Hepatocyte (in vitro differentiated cells): ENCODE measurements at regions not wholly inside any gene's neighbourhood (a gene's known extent, or its start where the extent isn't known, plus 50 kb on each side); places are given as distances from the start of the nearest gene placed in this dataset.

Experiments used
- DNase-seq: peaks from one replicate; pipeline ENCODE4 v3.0.0-alpha.2; 2016; ENCODE audit warnings: low spot score
- H2AFZ ChIP-seq: fragments of 200-600 bp; sonication (generic); 2 replicates; pipeline ENCODE4 v1.6.0; 2016; ENCODE audit warnings: antibody characterized with exemption, mild to moderate bottlenecking
- H3K27ac ChIP-seq: fragments of 200-600 bp; sonication (generic); 2 replicates; pipeline ENCODE4 v1.5.1; 2016; ENCODE audit warnings: mild to moderate bottlenecking
- H3K27me3 ChIP-seq: fragments of 200-600 bp; sonication (generic); 2 replicates; pipeline ENCODE4 v1.6.1; 2016
- H3K36me3 ChIP-seq: fragments of 200-600 bp; sonication (generic); replicated peaks from 2 replicates; pipeline ENCODE4 v1.5.1; 2016; ENCODE audit warnings: low read depth; ENCODE audit not compliant: insufficient read depth
- H3K4me1 ChIP-seq: fragments of 200-600 bp; sonication (generic); 2 replicates; pipeline ENCODE4 v1.5.1; 2016; ENCODE audit warnings: mild to moderate bottlenecking, moderate library complexity; ENCODE audit not compliant: insufficient read depth
- H3K4me2 ChIP-seq: fragments of 200-600 bp; sonication (generic); 2 replicates; pipeline ENCODE4 v1.6.0; 2016
- H3K4me3 ChIP-seq: fragments of 200-600 bp; sonication (generic); 2 replicates; pipeline ENCODE4 v1.5.1; 2016; ENCODE audit warnings: mild to moderate bottlenecking
- H3K79me2 ChIP-seq: fragments of 200-600 bp; sonication (generic); 2 replicates; pipeline ENCODE4 v1.6.0; 2017; ENCODE audit warnings: mild to moderate bottlenecking
- H3K9me2 ChIP-seq: fragments of 200-600 bp; sonication (generic); replicated peaks from 2 replicates; pipeline ENCODE4 v1.6.0; 2017; ENCODE audit warnings: mild to moderate bottlenecking; ENCODE audit not compliant: insufficient read depth
- H3K9me3 ChIP-seq: fragments of 200-600 bp; sonication (generic); 2 replicates; pipeline ENCODE4 v1.5.1; 2016; ENCODE audit warnings: low read depth, mild to moderate bottlenecking
- H4K20me1 ChIP-seq: fragments of 200-600 bp; sonication (generic); 2 replicates; pipeline ENCODE4 v1.6.0; 2016; ENCODE audit warnings: mild to moderate bottlenecking; ENCODE audit not compliant: insufficient read depth, poor library complexity, severe bottlenecking
- EZH2 ChIP-seq: fragments of 200-600 bp; sonication (generic); IDR thresholded peaks from 2 replicates; pipeline ENCODE4 v1.6.1; 2016; ENCODE audit warnings: antibody characterized with exemption, mild to moderate bottlenecking, borderline replicate concordance
- EZH2phosphoT487 ChIP-seq: fragments of 200-600 bp; sonication (generic); IDR thresholded peaks from one replicate; pipeline ENCODE4 v1.6.1; 2018; ENCODE audit warnings: antibody characterized with exemption, mild to moderate bottlenecking, low read depth, moderate library complexity; ENCODE audit not compliant: unreplicated experiment, severe bottlenecking
- WGBS: methylation state at CpG from one replicate; pipeline ENCODE4 v1.1.6; 2016; ENCODE audit warnings: low lambda C conversion rate; ENCODE audit errors: missing lambda C conversion rate; 5-methylcytosine and 5-hydroxymethylcytosine counted together
- TF ChIP-seq, protein P1 (sequence below): fragments of 200-600 bp; sonication (generic); IDR thresholded peaks from 2 replicates; pipeline ENCODE4 v1.5.1; 2016; ENCODE audit warnings: antibody characterized with exemption, mild to moderate bottlenecking; ENCODE audit not compliant: poor library complexity

DNA sequence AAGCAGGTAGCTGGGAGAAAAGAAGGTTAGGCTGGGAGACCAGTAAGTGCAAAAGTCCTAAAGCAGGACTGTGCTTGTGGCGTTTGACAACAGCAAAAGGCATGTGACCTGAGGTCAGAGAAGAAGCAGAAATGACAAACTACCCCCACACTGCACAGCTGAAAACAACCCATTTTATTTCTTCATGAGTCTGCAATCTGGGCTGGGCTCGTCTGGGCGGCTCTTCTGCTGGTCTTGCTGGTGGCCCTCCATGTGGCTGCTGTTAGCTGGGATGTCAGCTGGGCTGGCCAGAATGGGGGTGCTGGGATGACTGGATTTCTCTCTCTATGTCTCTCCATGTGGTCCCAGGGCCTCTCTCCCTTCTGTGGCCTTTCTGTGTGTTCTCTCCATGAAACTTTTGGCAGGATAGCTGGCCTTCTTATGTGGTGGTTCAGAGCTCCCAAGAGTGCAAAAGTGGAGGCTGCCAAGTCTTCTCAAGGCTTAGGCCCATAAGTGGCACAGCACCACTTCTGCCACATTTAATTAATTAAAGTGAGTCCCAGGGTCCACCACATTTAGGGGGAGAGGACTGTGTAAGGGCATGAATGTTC lies 128.6 kb downstream of the RIPK4 start:
- Histone ChIP-seq H3K4me2 (no peak overlapping the region), H4K20me1 (no peaks in the 10 kb centered on the region), H2AFZ (no peak overlapping the region), H3K9me3 (no peaks in the 10 kb centered on the region), H3K4me3 (no peak overlapping the region), H3K9me2 (no peaks in the 10 kb centered on the region), H3K4me1 (peaks cover 23% of the 10 kb centered on the region), H3K36me3 (no peaks in the 10 kb centered on the region), H3K27ac (no peak overlapping the region), H3K79me2 (no peaks in the 10 kb centered on the region), H3K27me3 (no peaks in the 10 kb centered on the region)
- no peak for DNase-seq
- WGBS: 93% methylated on average over 3 of the region's 3 CpGs
- TF ChIP-seq, protein P1, sequence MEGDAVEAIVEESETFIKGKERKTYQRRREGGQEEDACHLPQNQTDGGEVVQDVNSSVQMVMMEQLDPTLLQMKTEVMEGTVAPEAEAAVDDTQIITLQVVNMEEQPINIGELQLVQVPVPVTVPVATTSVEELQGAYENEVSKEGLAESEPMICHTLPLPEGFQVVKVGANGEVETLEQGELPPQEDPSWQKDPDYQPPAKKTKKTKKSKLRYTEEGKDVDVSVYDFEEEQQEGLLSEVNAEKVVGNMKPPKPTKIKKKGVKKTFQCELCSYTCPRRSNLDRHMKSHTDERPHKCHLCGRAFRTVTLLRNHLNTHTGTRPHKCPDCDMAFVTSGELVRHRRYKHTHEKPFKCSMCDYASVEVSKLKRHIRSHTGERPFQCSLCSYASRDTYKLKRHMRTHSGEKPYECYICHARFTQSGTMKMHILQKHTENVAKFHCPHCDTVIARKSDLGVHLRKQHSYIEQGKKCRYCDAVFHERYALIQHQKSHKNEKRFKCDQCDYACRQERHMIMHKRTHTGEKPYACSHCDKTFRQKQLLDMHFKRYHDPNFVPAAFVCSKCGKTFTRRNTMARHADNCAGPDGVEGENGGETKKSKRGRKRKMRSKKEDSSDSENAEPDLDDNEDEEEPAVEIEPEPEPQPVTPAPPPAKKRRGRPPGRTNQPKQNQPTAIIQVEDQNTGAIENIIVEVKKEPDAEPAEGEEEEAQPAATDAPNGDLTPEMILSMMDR: no peak
- TF ChIP-seq EZH2phosphoT487: no peak
- TF ChIP-seq EZH2: no peak

DNA sequence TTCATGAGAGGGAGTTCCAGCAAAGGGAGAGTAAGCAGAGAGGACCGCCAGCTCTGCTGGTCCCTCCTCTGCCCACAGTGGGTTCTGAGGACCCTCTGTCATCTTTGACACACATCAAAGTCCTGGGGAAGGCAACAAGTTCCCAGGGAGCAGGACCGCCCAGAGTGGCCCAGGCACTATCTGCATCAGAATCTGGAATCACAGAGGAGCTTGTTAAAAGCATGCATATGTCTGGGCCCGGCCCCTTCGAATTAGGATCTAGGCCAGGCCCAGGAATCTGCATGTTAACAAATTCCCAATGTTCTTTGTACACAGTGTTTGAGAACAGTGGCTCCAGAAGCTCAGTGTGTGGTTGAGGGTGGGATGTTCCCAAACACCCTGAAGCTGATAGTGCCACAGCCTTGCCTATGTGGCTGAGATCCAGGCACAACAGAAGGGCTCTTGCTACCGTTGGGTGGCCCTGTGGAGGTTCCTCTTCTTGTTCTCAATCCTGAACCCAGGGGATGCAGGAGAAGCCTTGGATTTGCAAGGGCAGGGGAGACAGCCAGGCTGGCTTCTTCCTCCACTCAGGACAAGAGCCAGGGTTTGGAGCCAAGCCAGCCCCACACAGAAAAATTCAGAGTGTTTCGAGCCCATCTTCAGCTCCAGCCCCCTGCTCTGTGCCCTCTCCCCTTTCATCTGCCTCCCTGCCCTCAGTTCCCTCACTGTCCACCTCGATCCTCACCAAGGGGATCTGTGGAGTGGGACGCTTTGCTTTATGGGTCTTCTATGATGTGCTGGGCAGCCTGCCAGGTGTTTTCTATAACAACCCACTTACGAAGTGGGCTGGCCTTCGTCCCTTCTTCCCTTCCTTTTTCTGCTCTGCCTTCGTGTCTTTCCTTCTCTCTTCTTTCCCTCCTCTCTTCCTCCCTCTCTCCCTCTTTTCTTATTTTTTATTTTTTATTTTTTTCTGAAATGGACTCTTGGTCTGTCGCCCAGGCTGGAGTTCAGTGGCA lies 129.0 kb upstream of the TMPRSS2 start:
- no peak for TF ChIP-seq EZH2phosphoT487
- TF ChIP-seq, protein P1: no peak
- no peak for TF ChIP-seq EZH2
- Histone ChIP-seq H3K27ac (no peak overlapping the region), H3K4me3 (no peak overlapping the region), H3K27me3 (no peaks in the 10 kb centered on the region), H4K20me1 (no peaks in the 10 kb centered on the region), H3K79me2 (no peaks in the 10 kb centered on the region), H3K36me3 (no peaks in the 10 kb centered on the region), H3K9me3 (no peaks in the 10 kb centered on the region), H3K9me2 (no peaks in the 10 kb centered on the region), H2AFZ (no peak overlapping the region), H3K4me2 (no peak overlapping the region), H3K4me1 (peaks cover 12% of the 10 kb centered on the region)
- 86% methylated on average over 12 of the region's 12 CpGs for WGBS
- DNase-seq: no peak

- DNase-seq: no peak
- H3K9me3 ChIP-seq: no peaks in the 10 kb centered on the region
- H3K4me1 ChIP-seq: peaks cover 12% of the 10 kb centered on the region
- no peaks in the 10 kb centered on the region for H3K27me3 ChIP-seq
- H3K36me3 ChIP-seq: no peaks in the 10 kb centered on the region
- H3K4me3 ChIP-seq: no peak overlapping the region
- H2AFZ ChIP-seq: no peak overlapping the region
- H3K9me2 ChIP-seq: no peaks in the 10 kb centered on the region
- no peak for TF ChIP-seq EZH2
- TF ChIP-seq EZH2phosphoT487: no peak
- TF ChIP-seq, protein P1: no peak
- no peak overlapping the region for H3K27ac ChIP-seq
- no peak overlapping the region for H3K4me2 ChIP-seq
- H4K20me1 ChIP-seq: no peaks in the 10 kb centered on the region
- no peaks in the 10 kb centered on the region for H3K79me2 ChIP-seq
These were observed 127.9 kb upstream of the TMPRSS2 start for GRCh38 chr21:41635874-41636273.
